GM12873 (cell line): ENCODE measurements at regions not wholly inside any gene's neighbourhood (a gene's known extent, or its start where the extent isn't known, plus 50 kb on each side); places are given as distances from the start of the nearest gene placed in this dataset.

Source experiments
- TF ChIP-seq, protein P1 (sequence below): IDR thresholded peaks from 2 replicates; pipeline ENCODE4 v1.5.1; 2012; ENCODE audit warnings: low read depth, mild to moderate bottlenecking, moderate library complexity, low read length, control low read depth; ENCODE audit not compliant: insufficient read depth; ENCODE audit errors: missing control alignments

DNA sequence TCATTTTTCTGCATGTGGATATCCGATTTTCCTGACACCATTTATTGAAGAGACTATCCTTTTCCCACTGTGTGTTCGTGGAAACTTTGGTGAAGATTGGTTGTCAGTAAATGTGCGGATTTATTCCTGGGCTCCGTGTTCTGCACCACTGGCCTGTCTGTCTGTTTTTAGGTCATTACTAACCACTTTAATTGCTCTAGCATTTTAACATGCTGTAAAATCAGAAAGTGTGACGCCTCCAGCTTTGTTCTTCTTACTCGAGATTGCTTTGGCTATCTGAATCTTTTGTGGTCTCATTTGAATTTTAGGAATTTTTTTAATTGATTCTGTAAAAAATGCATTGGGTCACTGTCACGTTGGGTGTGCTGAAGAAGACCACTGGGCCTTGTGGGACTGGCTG lies 1458.7 kb downstream of the AACS start:
- TF ChIP-seq, protein P1, sequence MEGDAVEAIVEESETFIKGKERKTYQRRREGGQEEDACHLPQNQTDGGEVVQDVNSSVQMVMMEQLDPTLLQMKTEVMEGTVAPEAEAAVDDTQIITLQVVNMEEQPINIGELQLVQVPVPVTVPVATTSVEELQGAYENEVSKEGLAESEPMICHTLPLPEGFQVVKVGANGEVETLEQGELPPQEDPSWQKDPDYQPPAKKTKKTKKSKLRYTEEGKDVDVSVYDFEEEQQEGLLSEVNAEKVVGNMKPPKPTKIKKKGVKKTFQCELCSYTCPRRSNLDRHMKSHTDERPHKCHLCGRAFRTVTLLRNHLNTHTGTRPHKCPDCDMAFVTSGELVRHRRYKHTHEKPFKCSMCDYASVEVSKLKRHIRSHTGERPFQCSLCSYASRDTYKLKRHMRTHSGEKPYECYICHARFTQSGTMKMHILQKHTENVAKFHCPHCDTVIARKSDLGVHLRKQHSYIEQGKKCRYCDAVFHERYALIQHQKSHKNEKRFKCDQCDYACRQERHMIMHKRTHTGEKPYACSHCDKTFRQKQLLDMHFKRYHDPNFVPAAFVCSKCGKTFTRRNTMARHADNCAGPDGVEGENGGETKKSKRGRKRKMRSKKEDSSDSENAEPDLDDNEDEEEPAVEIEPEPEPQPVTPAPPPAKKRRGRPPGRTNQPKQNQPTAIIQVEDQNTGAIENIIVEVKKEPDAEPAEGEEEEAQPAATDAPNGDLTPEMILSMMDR = no peak

DNA sequence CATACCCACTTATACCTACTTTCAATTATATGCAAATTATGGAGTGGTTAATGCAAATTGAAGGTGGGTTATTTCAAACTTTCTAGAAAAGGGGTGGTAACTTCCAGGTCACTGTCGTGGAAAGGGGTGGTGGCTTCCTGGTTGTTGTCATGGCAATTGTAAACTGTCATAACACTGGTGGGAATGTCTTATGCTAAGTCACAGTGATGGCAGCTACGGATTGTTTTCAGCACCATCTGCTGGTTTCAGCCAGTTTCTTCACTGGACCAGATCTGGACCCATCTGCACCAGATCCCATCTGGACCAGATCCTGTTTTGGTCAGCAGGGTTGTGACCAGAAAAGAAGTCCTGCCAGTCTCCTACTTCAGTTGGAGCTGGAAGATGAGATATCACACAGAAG lies 1469.3 kb downstream of the AACS start:
- TF ChIP-seq, protein P1 = no peak

DNA sequence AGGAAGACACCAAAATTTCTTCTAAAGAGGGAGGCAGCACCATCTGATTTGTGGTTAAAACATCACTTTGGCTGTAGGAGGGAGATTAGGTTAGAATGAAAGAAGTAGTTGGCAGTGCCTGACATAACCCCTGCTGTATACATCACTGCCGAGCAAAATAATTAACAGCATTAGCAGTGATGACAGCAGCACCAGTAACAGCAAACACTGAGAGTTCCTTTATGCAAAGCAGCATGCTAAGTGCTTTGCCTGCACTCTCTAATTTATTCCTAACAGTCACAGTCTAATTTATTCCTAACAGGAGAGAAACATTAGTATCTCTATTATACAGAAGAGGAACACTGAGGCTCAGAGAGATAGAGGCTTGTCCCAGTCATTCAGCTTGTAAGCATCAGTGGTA lies 1469.7 kb downstream of the AACS start:
- TF ChIP-seq, protein P1 = no peak

DNA sequence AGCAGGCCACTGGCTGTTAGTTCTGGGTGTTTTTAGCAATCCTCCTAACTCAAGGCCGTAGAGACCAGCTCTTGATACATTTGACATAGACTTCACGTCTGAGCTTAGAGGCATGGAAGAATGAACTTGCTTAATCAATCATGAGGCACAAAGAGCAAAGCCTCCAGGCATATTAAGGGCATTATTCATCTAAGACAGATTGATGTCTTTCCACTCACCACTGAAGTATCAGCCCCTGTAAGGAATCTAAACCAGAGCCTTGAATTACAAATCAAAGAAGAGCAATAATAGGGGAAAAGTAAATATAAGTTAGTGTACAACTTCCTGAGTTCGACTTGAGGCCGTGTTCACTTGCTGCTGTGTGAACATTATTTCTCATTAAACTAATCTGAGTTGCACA lies 1470.7 kb downstream of the AACS start:
- TF ChIP-seq, protein P1 = no peak

DNA sequence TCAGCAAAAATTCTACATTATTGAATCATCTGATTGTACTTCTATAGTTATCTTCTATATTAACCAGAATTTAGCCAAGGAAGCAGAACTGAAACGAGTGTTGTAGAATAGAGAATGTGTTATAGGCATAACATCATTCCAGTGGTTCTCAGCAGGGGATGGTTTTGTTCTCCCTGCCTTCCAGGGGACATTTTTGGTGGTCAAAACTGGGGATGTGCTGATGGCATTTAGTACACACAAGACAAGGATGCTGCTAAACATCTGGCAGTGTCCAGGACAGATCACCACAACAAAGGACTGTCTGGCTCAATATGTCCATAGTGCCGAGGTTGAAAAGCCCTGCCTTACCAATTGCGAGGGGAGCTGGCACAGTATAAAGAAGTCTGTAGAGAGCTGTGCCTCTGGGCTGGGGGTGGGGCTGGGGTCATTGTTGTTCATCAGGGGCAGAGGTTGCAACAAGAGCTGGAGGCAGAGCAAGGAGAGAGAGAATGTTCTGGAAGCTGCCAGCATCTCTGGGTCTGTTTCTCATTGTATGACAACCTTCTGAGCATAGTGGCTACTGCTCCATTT lies 1472.8 kb downstream of the AACS start:
- TF ChIP-seq, protein P1 = no peak

DNA sequence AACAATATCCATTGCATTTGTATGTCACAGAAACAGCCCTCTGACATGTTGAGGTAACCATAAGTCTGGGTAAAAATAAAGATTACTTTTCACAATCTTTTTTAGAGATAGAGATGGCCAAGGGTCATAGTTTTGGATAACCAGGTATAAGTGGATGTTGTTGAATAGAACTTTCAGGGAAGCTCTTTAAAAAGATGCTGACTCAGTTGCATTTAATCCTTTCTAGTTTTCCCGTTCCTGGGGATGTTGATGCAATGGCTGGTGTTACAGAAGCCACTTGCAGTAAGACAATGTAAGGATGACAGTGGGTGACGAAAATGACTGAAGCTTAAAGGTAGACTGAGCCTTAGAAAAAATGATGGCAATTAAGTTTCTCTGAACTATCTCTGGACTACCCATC lies 1473.7 kb downstream of the AACS start:
- TF ChIP-seq, protein P1 = no peak

DNA sequence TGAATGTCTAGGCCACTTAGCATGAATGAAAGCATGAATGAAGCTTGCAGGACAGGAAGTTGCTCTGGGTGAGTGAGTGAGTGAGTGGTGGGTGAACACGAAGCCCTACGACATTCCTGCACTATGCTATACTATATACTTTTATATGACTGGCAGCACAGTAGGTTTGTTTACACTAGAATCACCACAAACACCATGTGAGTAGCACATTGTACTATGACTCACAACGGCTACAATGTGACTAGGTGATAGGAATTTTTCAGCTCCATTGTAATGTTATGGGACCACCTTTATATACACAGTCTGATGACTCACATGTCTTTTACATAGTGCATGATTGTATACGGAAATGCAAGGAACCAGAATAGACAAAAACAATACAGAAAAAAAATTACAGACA lies 1480.2 kb downstream of the AACS start:
- TF ChIP-seq, protein P1 = no peak

DNA sequence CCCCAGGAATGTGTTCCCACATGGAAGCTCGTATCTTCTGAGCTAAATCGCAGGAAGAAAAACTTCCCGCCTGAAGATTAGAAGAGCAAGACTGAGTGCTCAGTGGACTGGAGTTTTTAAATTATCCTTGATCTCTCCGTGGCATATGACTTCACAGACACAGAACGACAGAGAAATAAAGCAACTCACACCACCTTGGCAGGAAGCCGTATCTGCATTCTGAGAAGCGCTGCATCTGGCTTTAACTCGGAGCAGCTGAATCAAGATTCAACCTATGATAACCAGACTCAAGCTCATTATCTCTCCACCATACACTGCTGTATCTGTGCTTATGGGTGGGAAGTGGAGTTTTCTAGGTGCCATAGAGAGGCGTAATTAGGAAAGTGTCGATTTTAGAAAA lies 1482.7 kb downstream of the AACS start:
- TF ChIP-seq, protein P1 = no peak
